ENCODE measurements at regions not wholly inside any gene's neighbourhood (a gene's known extent, or its start where the extent isn't known, plus 50 kb on each side); places are given as distances from the start of the nearest gene placed in this dataset.

DNA sequence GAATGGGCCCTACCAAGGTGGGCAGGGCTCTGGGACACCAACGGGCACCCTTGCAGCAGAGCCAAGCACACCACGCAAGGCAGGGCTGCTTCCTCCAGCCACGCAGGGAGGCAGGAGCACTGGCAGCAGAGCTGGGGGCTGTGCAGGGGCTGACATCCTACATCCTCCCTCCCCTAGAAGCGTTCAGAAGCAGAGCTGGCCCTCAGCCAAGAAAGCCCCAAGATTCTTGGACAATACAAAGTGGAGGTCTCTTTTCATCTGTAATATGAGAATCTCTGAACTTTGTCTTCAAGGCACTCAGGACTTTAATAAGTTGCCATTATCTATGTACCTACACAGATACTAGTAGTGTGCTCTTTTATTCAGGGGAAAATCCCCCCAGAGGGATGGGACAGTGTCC, 128.1 kb upstream of the AGAP1 start:
- TF ChIP-seq, protein P1, sequence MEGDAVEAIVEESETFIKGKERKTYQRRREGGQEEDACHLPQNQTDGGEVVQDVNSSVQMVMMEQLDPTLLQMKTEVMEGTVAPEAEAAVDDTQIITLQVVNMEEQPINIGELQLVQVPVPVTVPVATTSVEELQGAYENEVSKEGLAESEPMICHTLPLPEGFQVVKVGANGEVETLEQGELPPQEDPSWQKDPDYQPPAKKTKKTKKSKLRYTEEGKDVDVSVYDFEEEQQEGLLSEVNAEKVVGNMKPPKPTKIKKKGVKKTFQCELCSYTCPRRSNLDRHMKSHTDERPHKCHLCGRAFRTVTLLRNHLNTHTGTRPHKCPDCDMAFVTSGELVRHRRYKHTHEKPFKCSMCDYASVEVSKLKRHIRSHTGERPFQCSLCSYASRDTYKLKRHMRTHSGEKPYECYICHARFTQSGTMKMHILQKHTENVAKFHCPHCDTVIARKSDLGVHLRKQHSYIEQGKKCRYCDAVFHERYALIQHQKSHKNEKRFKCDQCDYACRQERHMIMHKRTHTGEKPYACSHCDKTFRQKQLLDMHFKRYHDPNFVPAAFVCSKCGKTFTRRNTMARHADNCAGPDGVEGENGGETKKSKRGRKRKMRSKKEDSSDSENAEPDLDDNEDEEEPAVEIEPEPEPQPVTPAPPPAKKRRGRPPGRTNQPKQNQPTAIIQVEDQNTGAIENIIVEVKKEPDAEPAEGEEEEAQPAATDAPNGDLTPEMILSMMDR (IDR thresholded peaks at IDR 0.05; ENCODE audit: partially characterized antibody, unreplicated experiment), result no peak
- peaks cover 5% of the 10 kb centered on the region for H3K36me3 Mint-ChIP-seq (ENCODE audit: unreplicated experiment)
- no peaks in the 10 kb centered on the region for H3K4me1 Mint-ChIP-seq (ENCODE audit: low read depth, unreplicated experiment)
- no peak overlapping the region for H3K4me3 Mint-ChIP-seq (ENCODE audit: unreplicated experiment)
- no peak for DNase-seq
- peaks cover 2% of the 10 kb centered on the region for H3K27me3 Mint-ChIP-seq (ENCODE audit: unreplicated experiment)
- H3K9me3 Mint-ChIP-seq (ENCODE audit: unreplicated experiment), result no peaks in the 10 kb centered on the region
- no peak overlapping the region for H3K27ac Mint-ChIP-seq (ENCODE audit: unreplicated experiment)

DNA sequence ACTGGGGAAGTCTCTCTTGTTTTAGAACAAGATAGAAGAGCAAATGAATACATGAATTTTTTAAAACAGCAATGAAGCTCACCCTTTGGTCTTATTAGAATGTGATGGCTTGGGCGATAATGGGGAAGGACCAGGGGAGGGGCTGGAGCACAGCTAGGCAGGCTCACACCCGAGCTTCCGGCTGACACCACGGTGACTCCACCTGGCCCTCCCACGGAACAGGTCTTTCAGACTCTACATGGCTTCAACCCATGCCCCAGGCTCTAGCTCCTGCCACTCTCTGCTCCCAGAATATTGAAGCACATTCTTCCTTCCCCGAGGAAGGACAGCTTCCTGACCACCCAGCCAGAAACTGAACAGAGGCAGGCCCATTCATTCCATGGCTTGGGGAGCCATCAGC, 127.5 kb upstream of the AGAP1 start:
- H3K9me3 Mint-ChIP-seq (ENCODE audit: unreplicated experiment), result no peaks in the 10 kb centered on the region
- no peaks in the 10 kb centered on the region for H3K4me1 Mint-ChIP-seq (ENCODE audit: low read depth, unreplicated experiment)
- H3K4me3 Mint-ChIP-seq (ENCODE audit: unreplicated experiment), result no peak overlapping the region
- TF ChIP-seq, protein P1 (IDR thresholded peaks at IDR 0.05; ENCODE audit: partially characterized antibody, unreplicated experiment), result no peak
- H3K27me3 Mint-ChIP-seq (ENCODE audit: unreplicated experiment), result peaks cover 5% of the 10 kb centered on the region
- DNase-seq, result no peak
- peaks cover 5% of the 10 kb centered on the region for H3K36me3 Mint-ChIP-seq (ENCODE audit: unreplicated experiment)
- H3K27ac Mint-ChIP-seq (ENCODE audit: unreplicated experiment), result no peak overlapping the region

DNA sequence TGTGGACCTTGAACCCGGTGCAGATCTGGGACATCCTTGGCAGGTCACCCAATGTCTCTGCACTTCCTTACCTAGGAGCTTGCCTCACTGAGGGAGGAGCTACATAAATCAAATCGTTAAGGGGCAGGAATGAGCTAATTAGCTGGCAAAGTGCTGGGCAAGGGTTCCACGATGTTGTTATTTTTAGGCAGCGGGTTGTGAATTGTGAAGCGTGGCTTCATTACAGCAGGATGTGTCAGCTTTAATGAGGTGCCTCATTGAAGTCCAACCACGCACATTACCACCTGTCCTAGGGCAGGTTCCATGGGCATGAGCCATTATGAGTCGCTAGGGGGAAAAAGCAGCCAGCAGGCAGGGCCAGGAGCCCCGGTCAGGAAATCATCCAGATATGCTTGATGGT, 127.0 kb upstream of the AGAP1 start:
- Mint-ChIP-seq H3K9me3 (ENCODE audit: unreplicated experiment) (no peaks in the 10 kb centered on the region), H3K36me3 (ENCODE audit: unreplicated experiment) (peaks cover 5% of the 10 kb centered on the region), H3K4me3 (ENCODE audit: unreplicated experiment) (no peak overlapping the region), H3K27ac (ENCODE audit: unreplicated experiment) (no peak overlapping the region), H3K27me3 (ENCODE audit: unreplicated experiment) (peaks cover 4% of the 10 kb centered on the region), H3K4me1 (ENCODE audit: low read depth, unreplicated experiment) (no peaks in the 10 kb centered on the region)
- DNase-seq, result no peak
- TF ChIP-seq, protein P1 (IDR thresholded peaks at IDR 0.05; ENCODE audit: partially characterized antibody, unreplicated experiment), result no peak

DNA sequence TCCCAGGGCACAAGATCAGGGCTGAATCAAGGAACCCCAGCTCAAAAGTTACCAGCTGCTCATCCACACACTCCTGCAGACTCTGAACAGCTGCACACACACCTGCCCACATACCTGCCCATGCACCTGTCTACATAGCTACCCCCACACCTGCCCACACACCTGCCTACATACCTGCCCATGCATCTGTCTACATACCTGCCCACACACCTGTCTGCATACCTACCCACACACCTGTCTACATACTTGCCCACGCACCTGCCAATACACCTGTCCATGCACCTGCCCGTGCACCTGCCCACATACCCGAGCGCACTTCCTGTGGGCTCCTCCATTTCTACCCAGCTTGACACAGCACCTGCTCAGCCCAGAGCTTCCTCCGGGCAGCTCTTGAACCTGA, 122.8 kb upstream of the AGAP1 start:
- H3K36me3 Mint-ChIP-seq (ENCODE audit: unreplicated experiment), result peaks cover 5% of the 10 kb centered on the region
- H3K27ac Mint-ChIP-seq (ENCODE audit: unreplicated experiment), result no peak overlapping the region
- peaks cover 6% of the 10 kb centered on the region for H3K27me3 Mint-ChIP-seq (ENCODE audit: unreplicated experiment)
- no peak for DNase-seq
- H3K4me1 Mint-ChIP-seq (ENCODE audit: low read depth, unreplicated experiment), result no peaks in the 10 kb centered on the region
- H3K4me3 Mint-ChIP-seq (ENCODE audit: unreplicated experiment), result no peak overlapping the region
- TF ChIP-seq, protein P1 (IDR thresholded peaks at IDR 0.05; ENCODE audit: partially characterized antibody, unreplicated experiment), result no peak
- no peaks in the 10 kb centered on the region for H3K9me3 Mint-ChIP-seq (ENCODE audit: unreplicated experiment)

DNA sequence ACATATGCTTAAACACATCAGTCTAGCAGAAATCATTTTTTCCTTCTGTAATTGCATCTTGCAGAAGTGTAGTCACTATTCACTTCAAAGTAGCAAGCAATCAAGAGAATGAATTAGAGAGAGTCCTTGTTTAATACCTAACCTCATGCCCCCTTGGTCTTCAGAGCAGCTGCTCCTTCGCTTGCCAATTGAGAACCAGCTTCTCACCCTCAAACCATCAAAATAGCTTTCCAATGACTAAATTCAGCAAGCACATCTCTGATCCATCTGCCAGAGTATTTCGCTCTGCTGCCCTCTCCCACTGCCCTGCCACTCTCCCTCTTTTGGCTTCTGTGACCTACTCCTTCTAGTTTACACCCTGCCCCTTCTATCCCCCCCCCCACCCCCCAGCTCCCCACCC, 120.7 kb upstream of the AGAP1 start:
- H3K36me3 Mint-ChIP-seq (ENCODE audit: unreplicated experiment), result no peaks in the 10 kb centered on the region
- H3K4me3 Mint-ChIP-seq (ENCODE audit: unreplicated experiment), result no peak overlapping the region
- no peak overlapping the region for H3K27ac Mint-ChIP-seq (ENCODE audit: unreplicated experiment)
- TF ChIP-seq, protein P1 (IDR thresholded peaks at IDR 0.05; ENCODE audit: partially characterized antibody, unreplicated experiment), result no peak
- no peaks in the 10 kb centered on the region for H3K9me3 Mint-ChIP-seq (ENCODE audit: unreplicated experiment)
- DNase-seq, result no peak
- peaks cover 6% of the 10 kb centered on the region for H3K27me3 Mint-ChIP-seq (ENCODE audit: unreplicated experiment)
- peaks cover 2% of the 10 kb centered on the region for H3K4me1 Mint-ChIP-seq (ENCODE audit: low read depth, unreplicated experiment)
